Bronchial epithelial cell (primary cell): ENCODE measurements at regions not wholly inside any gene's neighbourhood (a gene's known extent, or its start where the extent isn't known, plus 50 kb on each side); places are given as distances from the start of the nearest gene placed in this dataset.

ENCODE experiments used
- DNase-seq: peaks from one replicate; pipeline ENCODE4 v3.0.0-alpha.2; 2010; ENCODE audit warnings: low read depth
- FAIRE-seq: peaks from 2 replicates; lab custom pipeline; 2011; peaks lifted over from hg19 to GRCh38; lab: Jason Lieb, UNC
- H3K27me3 ChIP-seq: 2 replicates; pipeline ENCODE4 v1.5.1; 2011; ENCODE audit warnings: low read length; ENCODE audit not compliant: control insufficient read depth, insufficient read depth
- H3K36me3 ChIP-seq: 2 replicates; pipeline ENCODE4 v1.5.1; 2011; ENCODE audit warnings: low read length; ENCODE audit not compliant: control insufficient read depth, insufficient read depth
- H3K4me3 ChIP-seq: 2 replicates; pipeline ENCODE4 v1.5.1; 2011; ENCODE audit warnings: mild to moderate bottlenecking, low read depth, low read length, control low read depth
- TF ChIP-seq, protein P1 (sequence below): IDR thresholded peaks from 2 replicates; pipeline ENCODE4 v1.5.1; 2011; ENCODE audit warnings: mild to moderate bottlenecking, moderate library complexity, low read length, control low read depth, inconsistent platforms; ENCODE audit not compliant: insufficient read depth, severe bottlenecking

DNA sequence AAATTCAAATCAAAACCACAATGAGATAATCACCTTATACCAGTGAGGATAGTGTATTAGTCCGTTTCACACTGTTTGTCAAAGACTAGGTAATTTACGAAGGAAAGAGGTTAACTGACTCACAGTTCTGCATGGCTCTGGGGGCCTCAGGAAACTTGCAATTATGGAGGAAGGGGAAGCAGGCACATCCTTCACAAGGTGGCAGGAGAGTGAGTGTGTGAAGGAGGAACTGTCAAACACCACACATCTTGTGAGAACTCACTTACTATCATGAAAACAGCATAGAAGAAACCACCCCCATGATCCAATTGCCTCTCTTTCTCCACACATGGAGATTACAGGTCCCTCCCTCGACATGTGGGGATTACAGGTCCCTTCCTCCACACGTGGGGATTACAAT is 54.7 kb upstream of the TRPC5 start:
- no peak for FAIRE-seq

More for the DNA sequence above, 54.7 kb upstream of the TRPC5 start:
- no peak for DNase-seq
- Histone ChIP-seq H3K4me3 (no peak overlapping the region), H3K36me3 (no peaks in the 10 kb centered on the region), H3K27me3 (no peaks in the 10 kb centered on the region)
- TF ChIP-seq, protein P1, sequence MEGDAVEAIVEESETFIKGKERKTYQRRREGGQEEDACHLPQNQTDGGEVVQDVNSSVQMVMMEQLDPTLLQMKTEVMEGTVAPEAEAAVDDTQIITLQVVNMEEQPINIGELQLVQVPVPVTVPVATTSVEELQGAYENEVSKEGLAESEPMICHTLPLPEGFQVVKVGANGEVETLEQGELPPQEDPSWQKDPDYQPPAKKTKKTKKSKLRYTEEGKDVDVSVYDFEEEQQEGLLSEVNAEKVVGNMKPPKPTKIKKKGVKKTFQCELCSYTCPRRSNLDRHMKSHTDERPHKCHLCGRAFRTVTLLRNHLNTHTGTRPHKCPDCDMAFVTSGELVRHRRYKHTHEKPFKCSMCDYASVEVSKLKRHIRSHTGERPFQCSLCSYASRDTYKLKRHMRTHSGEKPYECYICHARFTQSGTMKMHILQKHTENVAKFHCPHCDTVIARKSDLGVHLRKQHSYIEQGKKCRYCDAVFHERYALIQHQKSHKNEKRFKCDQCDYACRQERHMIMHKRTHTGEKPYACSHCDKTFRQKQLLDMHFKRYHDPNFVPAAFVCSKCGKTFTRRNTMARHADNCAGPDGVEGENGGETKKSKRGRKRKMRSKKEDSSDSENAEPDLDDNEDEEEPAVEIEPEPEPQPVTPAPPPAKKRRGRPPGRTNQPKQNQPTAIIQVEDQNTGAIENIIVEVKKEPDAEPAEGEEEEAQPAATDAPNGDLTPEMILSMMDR = no peak
